ENCODE measurements at regions not wholly inside any gene's neighbourhood (a gene's known extent, or its start where the extent isn't known, plus 50 kb on each side); places are given as distances from the start of the nearest gene placed in this dataset.
"Not testable (repeated sequence)": the region's sequence is repeated elsewhere in the genome, so short reads cannot be mapped to it uniquely, and the experiment has no call there.

GRCh38 chr2:7634409-7634808 is 717.2 kb downstream of the RNF144A start:
- Histone ChIP-seq H3K27ac (ENCODE audit: low read length) (peak overlapping the region; percentile 13; the same call in 1 of the 2 replicates), H3K4me1 (ENCODE audit: low read length) (no peaks in the 10 kb centered on the region), H3F3A (ENCODE audit: insufficient read depth, low read length) (no peaks in the 10 kb centered on the region), H3K4me2 (ENCODE audit: low read depth, low read length) (no peak overlapping the region; the same call in 1 of the 2 replicates), H3K9me3 (replicated peaks; ENCODE audit: insufficient read depth, low read length) (no peaks in the 10 kb centered on the region), H3K36me3 (replicated peaks; ENCODE audit: insufficient read depth, low read length) (no peaks in the 10 kb centered on the region), H3K9me2 (replicated peaks; ENCODE audit: insufficient read depth, low read length) (no peaks in the 10 kb centered on the region), H3K4me3 (ENCODE audit: low read length) (no peak overlapping the region), H2AFZ (ENCODE audit: low read length) (no peak overlapping the region), H4K20me1 (ENCODE audit: insufficient read depth, low read length) (no peaks in the 10 kb centered on the region), H3K27me3 (replicated peaks; ENCODE audit: insufficient read depth, low read length) (no peaks in the 10 kb centered on the region), H3K79me2 (ENCODE audit: low read length) (no peaks in the 10 kb centered on the region), H3K9ac (ENCODE audit: low read length) (no peak overlapping the region)
- TF ChIP-seq EZH2 (optimal IDR thresholded peaks at IDR 0.05; ENCODE audit: low read depth, low read length) (no peak), CTCF (IDR thresholded peaks at IDR 0.05; ENCODE audit: low read length) (no peak), EZH2phosphoT487 (IDR thresholded peaks at IDR 0.05; ENCODE audit: low read length) (no peak)
- no peak for DNase-seq

- Histone ChIP-seq H3K27me3 (replicated peaks; ENCODE audit: insufficient read depth, low read length) (no peaks in the 10 kb centered on the region), H3K4me1 (ENCODE audit: low read length) (no peaks in the 10 kb centered on the region), H3F3A (ENCODE audit: insufficient read depth, low read length) (no peaks in the 10 kb centered on the region), H4K20me1 (ENCODE audit: insufficient read depth, low read length) (no peaks in the 10 kb centered on the region), H3K9ac (ENCODE audit: low read length) (no peak overlapping the region), H3K9me2 (replicated peaks; ENCODE audit: insufficient read depth, low read length) (no peaks in the 10 kb centered on the region), H3K4me3 (ENCODE audit: low read length) (no peak overlapping the region), H3K9me3 (replicated peaks; ENCODE audit: insufficient read depth, low read length) (no peaks in the 10 kb centered on the region), H2AFZ (ENCODE audit: low read length) (no peak overlapping the region), H3K36me3 (replicated peaks; ENCODE audit: insufficient read depth, low read length) (no peaks in the 10 kb centered on the region), H3K27ac (ENCODE audit: low read length) (no peak overlapping the region), H3K4me2 (ENCODE audit: low read depth, low read length) (no peak overlapping the region), H3K79me2 (ENCODE audit: low read length) (no peaks in the 10 kb centered on the region)
- TF ChIP-seq CTCF (IDR thresholded peaks at IDR 0.05; ENCODE audit: low read length) = no peak
- no peak for TF ChIP-seq EZH2 (optimal IDR thresholded peaks at IDR 0.05; ENCODE audit: low read depth, low read length)
- no peak for TF ChIP-seq EZH2phosphoT487 (IDR thresholded peaks at IDR 0.05; ENCODE audit: low read length)
- no peak for DNase-seq
Observed at GRCh38 chr2:7639476-7639875, 722.3 kb downstream of the RNF144A start.

GRCh38 chr2:7641272-7641671 is 724.1 kb downstream of the RNF144A start:
- not testable (repeated sequence) for H3K9ac ChIP-seq (ENCODE audit: low read length); H3F3A ChIP-seq (ENCODE audit: insufficient read depth, low read length); H3K4me3 ChIP-seq (ENCODE audit: low read length); H3K4me1 ChIP-seq (ENCODE audit: low read length); H4K20me1 ChIP-seq (ENCODE audit: insufficient read depth, low read length); H2AFZ ChIP-seq (ENCODE audit: low read length); H3K27ac ChIP-seq (ENCODE audit: low read length); H3K9me3 ChIP-seq (replicated peaks; ENCODE audit: insufficient read depth, low read length); H3K9me2 ChIP-seq (replicated peaks; ENCODE audit: insufficient read depth, low read length); H3K27me3 ChIP-seq (replicated peaks; ENCODE audit: insufficient read depth, low read length); H3K4me2 ChIP-seq (ENCODE audit: low read depth, low read length); H3K36me3 ChIP-seq (replicated peaks; ENCODE audit: insufficient read depth, low read length); H3K79me2 ChIP-seq (ENCODE audit: low read length); DNase-seq

GRCh38 chr2:7646024-7646423 is 728.8 kb downstream of the RNF144A start:
- no peak overlapping the region for H3K4me3 ChIP-seq (ENCODE audit: low read length)
- H3K27ac ChIP-seq (ENCODE audit: low read length) = no peak overlapping the region
- no peaks in the 10 kb centered on the region for H3K4me1 ChIP-seq (ENCODE audit: low read length)
- H3K4me2 ChIP-seq (ENCODE audit: low read depth, low read length) = no peak overlapping the region
- no peaks in the 10 kb centered on the region for H3K79me2 ChIP-seq (ENCODE audit: low read length)
- TF ChIP-seq EZH2phosphoT487 (IDR thresholded peaks at IDR 0.05; ENCODE audit: low read length) (no peak), EZH2 (optimal IDR thresholded peaks at IDR 0.05; ENCODE audit: low read depth, low read length) (no peak), CTCF (IDR thresholded peaks at IDR 0.05; ENCODE audit: low read length) (no peak)
- no peak overlapping the region for H2AFZ ChIP-seq (ENCODE audit: low read length)
- no peaks in the 10 kb centered on the region for H3F3A ChIP-seq (ENCODE audit: insufficient read depth, low read length)
- no peaks in the 10 kb centered on the region for H3K27me3 ChIP-seq (replicated peaks; ENCODE audit: insufficient read depth, low read length)
- H3K36me3 ChIP-seq (replicated peaks; ENCODE audit: insufficient read depth, low read length) = no peaks in the 10 kb centered on the region
- no peaks in the 10 kb centered on the region for H4K20me1 ChIP-seq (ENCODE audit: insufficient read depth, low read length)
- no peak overlapping the region for H3K9ac ChIP-seq (ENCODE audit: low read length)
- H3K9me2 ChIP-seq (replicated peaks; ENCODE audit: insufficient read depth, low read length) = no peaks in the 10 kb centered on the region
- DNase-seq = no peak
- H3K9me3 ChIP-seq (replicated peaks; ENCODE audit: insufficient read depth, low read length) = no peaks in the 10 kb centered on the region
